Liver (tissue), 3 donors: ENCODE measurements at regions not wholly inside any gene's neighbourhood (a gene's known extent, or its start where the extent isn't known, plus 50 kb on each side); places are given as distances from the start of the nearest gene placed in this dataset.

Source experiments
- FOXA1 ChIP-seq: IDR thresholded peaks from 2 replicates; pipeline ENCODE4 v1.6.1; 2016; ENCODE audit warnings: antibody characterized with exemption
- FOXA2 ChIP-seq: IDR thresholded peaks from 2 replicates; pipeline ENCODE4 v1.6.1; 2016; ENCODE audit warnings: antibody characterized with exemption
- HNF4G ChIP-seq: IDR thresholded peaks from 2 replicates; pipeline ENCODE4 v1.6.1; 2016; ENCODE audit warnings: antibody characterized with exemption
- RAD21 ChIP-seq, 2 donors: IDR thresholded peaks; 2 replicates each; pipeline ENCODE4 v1.6.1; 2016; ENCODE audit warnings: antibody characterized with exemption in 2 of 2, mild to moderate bottlenecking in 2 of 2
- RXRA ChIP-seq, 2 donors: IDR thresholded peaks; 2 replicates each; pipeline ENCODE4 v1.6.1; 2017 to 2018; ENCODE audit warnings: antibody characterized with exemption in 2 of 2, mild to moderate bottlenecking in 1 of 2
- SP1 ChIP-seq: IDR thresholded peaks from 2 replicates; pipeline ENCODE4 v1.6.1; 2018; ENCODE audit warnings: antibody characterized with exemption, mild to moderate bottlenecking
- TAF1 ChIP-seq: conservative IDR thresholded peaks from 2 replicates; pipeline ENCODE4 v1.6.1; 2016; ENCODE audit warnings: antibody characterized with exemption, mild to moderate bottlenecking
- YY1 ChIP-seq: IDR thresholded peaks from 2 replicates; pipeline ENCODE4 v1.6.1; 2016; ENCODE audit warnings: antibody characterized with exemption, mild to moderate bottlenecking
- TF ChIP-seq, protein P1 (sequence below): fragments of 150-350 bp; IDR thresholded peaks from 2 replicates; pipeline ENCODE4 v1.5.1; 2017; ENCODE audit warnings: improper control_type of control experiment, low read depth, low read length; ENCODE audit not compliant: missing input control
- TF ChIP-seq, protein P2 (sequence below): IDR thresholded peaks from 2 replicates; pipeline ENCODE4 v1.6.1; 2016; ENCODE audit warnings: antibody characterized with exemption
- TF ChIP-seq, protein P3 (sequence below): IDR thresholded peaks from 2 replicates; pipeline ENCODE4 v1.6.1; 2016; ENCODE audit warnings: antibody characterized with exemption, mild to moderate bottlenecking
- TF ChIP-seq, protein P4 (sequence below): IDR thresholded peaks from 2 replicates; pipeline ENCODE4 v1.6.1; 2016; ENCODE audit warnings: antibody characterized with exemption
- donor health status: healthy.
- donor health status: healthy.

DNA sequence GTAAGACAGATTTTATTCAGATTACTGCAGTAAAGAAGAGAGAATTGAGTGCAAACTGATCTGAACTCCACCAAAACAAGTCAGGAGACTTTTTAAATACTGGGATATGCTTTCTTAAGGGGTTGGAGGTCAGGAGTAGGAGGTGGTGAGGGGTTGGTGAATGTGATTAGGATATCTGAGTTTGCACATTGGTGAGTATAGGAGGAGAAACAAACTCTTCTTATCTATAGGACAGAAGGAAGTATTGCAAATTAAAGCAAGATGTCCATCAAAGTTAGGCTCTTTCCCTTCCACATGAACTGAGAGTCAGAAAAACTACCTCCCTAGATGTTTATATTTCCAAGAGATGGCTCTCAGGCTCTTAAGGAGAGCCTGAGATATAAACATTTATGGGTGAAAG lies 114.6 kb upstream of the HTR1E start:
- TF ChIP-seq, protein P1, sequence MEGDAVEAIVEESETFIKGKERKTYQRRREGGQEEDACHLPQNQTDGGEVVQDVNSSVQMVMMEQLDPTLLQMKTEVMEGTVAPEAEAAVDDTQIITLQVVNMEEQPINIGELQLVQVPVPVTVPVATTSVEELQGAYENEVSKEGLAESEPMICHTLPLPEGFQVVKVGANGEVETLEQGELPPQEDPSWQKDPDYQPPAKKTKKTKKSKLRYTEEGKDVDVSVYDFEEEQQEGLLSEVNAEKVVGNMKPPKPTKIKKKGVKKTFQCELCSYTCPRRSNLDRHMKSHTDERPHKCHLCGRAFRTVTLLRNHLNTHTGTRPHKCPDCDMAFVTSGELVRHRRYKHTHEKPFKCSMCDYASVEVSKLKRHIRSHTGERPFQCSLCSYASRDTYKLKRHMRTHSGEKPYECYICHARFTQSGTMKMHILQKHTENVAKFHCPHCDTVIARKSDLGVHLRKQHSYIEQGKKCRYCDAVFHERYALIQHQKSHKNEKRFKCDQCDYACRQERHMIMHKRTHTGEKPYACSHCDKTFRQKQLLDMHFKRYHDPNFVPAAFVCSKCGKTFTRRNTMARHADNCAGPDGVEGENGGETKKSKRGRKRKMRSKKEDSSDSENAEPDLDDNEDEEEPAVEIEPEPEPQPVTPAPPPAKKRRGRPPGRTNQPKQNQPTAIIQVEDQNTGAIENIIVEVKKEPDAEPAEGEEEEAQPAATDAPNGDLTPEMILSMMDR = no peak
- TF ChIP-seq, protein P2, sequence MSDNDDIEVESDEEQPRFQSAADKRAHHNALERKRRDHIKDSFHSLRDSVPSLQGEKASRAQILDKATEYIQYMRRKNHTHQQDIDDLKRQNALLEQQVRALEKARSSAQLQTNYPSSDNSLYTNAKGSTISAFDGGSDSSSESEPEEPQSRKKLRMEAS = no peak
- TF ChIP-seq RAD21 (IDR thresholded peaks at IDR 0.05) = no peak
- no peak for TF ChIP-seq YY1
- no peak for TF ChIP-seq FOXA2
- no peak for TF ChIP-seq FOXA1
- TF ChIP-seq SP1 = no peak
- no peak for TF ChIP-seq TAF1
- TF ChIP-seq, protein P3, sequence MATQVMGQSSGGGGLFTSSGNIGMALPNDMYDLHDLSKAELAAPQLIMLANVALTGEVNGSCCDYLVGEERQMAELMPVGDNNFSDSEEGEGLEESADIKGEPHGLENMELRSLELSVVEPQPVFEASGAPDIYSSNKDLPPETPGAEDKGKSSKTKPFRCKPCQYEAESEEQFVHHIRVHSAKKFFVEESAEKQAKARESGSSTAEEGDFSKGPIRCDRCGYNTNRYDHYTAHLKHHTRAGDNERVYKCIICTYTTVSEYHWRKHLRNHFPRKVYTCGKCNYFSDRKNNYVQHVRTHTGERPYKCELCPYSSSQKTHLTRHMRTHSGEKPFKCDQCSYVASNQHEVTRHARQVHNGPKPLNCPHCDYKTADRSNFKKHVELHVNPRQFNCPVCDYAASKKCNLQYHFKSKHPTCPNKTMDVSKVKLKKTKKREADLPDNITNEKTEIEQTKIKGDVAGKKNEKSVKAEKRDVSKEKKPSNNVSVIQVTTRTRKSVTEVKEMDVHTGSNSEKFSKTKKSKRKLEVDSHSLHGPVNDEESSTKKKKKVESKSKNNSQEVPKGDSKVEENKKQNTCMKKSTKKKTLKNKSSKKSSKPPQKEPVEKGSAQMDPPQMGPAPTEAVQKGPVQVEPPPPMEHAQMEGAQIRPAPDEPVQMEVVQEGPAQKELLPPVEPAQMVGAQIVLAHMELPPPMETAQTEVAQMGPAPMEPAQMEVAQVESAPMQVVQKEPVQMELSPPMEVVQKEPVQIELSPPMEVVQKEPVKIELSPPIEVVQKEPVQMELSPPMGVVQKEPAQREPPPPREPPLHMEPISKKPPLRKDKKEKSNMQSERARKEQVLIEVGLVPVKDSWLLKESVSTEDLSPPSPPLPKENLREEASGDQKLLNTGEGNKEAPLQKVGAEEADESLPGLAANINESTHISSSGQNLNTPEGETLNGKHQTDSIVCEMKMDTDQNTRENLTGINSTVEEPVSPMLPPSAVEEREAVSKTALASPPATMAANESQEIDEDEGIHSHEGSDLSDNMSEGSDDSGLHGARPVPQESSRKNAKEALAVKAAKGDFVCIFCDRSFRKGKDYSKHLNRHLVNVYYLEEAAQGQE = no peak
- TF ChIP-seq HNF4G = no peak
- TF ChIP-seq, protein P4, sequence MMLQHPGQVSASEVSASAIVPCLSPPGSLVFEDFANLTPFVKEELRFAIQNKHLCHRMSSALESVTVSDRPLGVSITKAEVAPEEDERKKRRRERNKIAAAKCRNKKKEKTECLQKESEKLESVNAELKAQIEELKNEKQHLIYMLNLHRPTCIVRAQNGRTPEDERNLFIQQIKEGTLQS = no peak
- TF ChIP-seq RXRA (IDR thresholded peaks at IDR 0.05) = no peak
